Coronary artery (tissue), 2 donors: ENCODE measurements at regions not wholly inside any gene's neighbourhood (a gene's known extent, or its start where the extent isn't known, plus 50 kb on each side); places are given as distances from the start of the nearest gene placed in this dataset.

Experiments
- DNase-seq: peaks from one replicate; pipeline ENCODE4 v3.0.0-alpha.2; 2017; ENCODE audit warnings: low spot score
- H3K27ac ChIP-seq, 2 donors: fragments of 200-600 bp; sonication (generic); one replicate each; pipeline ENCODE4 v1.5.1; 2016 to 2019
- H3K4me3 ChIP-seq: fragments of 200-600 bp; sonication (generic); 2 replicates; pipeline ENCODE4 v1.5.1; 2016; ENCODE audit warnings: mild to moderate bottlenecking, moderate library complexity
- TF ChIP-seq, protein P1 (sequence below): fragments of 200-600 bp; sonication (generic); IDR thresholded peaks from one replicate; pipeline ENCODE4 v1.5.1; 2019; ENCODE audit warnings: antibody characterized with exemption

DNA sequence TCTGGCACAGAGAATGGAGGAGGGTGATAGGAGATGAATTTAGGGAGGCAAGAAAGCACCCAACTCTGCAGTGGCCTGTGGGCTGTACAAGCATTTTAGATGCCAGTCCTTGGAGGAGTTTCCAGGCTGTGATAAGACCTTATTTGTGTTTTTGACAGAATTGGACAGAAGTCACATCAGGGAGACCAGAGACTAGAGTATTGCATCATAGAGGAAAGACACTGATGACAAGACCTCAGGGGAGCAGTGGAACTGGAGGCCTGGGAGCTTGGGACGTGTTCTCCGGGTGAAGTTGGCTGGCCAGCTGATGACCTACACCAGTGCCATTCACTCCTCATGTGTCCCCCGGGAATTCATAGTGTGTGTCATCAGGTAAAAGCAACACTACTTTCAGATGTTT, 284.0 kb upstream of the ZFP42 start:
- no peak overlapping the region for H3K27ac ChIP-seq
- H3K4me3 ChIP-seq: no peak overlapping the region
- DNase-seq: no peak
- TF ChIP-seq, protein P1, sequence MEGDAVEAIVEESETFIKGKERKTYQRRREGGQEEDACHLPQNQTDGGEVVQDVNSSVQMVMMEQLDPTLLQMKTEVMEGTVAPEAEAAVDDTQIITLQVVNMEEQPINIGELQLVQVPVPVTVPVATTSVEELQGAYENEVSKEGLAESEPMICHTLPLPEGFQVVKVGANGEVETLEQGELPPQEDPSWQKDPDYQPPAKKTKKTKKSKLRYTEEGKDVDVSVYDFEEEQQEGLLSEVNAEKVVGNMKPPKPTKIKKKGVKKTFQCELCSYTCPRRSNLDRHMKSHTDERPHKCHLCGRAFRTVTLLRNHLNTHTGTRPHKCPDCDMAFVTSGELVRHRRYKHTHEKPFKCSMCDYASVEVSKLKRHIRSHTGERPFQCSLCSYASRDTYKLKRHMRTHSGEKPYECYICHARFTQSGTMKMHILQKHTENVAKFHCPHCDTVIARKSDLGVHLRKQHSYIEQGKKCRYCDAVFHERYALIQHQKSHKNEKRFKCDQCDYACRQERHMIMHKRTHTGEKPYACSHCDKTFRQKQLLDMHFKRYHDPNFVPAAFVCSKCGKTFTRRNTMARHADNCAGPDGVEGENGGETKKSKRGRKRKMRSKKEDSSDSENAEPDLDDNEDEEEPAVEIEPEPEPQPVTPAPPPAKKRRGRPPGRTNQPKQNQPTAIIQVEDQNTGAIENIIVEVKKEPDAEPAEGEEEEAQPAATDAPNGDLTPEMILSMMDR: no peak

DNA sequence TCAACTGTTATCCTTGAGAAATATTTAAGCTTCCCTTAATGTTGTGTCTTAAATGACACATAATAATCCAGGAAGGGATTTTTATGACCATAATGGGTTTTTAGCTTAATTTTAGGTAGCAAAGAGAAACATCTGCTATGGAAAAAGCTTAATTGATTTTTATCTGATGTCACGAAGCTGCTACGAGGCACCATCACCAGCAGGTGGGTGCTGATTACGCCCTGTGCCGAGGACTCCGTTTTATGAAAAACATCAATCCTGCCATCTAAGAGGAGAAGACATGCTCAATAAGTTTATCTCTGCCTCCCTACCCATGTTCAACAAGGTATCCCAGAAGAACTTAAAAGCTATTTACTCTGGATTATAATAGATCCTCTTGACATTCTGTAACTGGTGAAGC, 280.6 kb upstream of the ZFP42 start:
- Histone ChIP-seq H3K27ac (no peak overlapping the region), H3K4me3 (no peak overlapping the region)
- TF ChIP-seq, protein P1: no peak
- no peak for DNase-seq

DNA sequence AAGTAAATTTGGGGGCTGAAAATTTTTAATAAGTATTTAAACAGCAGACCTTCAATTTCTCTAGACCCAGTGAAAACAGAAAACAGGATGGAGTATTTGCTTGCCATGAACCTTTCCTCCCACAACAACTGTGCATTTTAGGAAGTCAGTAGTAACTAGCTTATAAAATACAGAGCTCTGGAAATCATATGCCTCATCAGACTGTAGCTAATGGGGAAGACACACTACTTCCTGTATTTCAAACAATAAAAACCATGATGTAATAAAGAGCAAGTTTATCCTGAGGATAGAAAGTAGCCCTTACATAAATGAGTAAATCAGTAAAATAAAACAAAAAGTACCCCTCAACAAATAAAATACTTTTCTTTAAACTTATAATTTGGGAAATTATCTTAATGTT, 280.1 kb upstream of the ZFP42 start:
- DNase-seq: no peak
- TF ChIP-seq, protein P1: no peak
- Histone ChIP-seq H3K4me3 (no peak overlapping the region), H3K27ac (no peak overlapping the region)

DNA sequence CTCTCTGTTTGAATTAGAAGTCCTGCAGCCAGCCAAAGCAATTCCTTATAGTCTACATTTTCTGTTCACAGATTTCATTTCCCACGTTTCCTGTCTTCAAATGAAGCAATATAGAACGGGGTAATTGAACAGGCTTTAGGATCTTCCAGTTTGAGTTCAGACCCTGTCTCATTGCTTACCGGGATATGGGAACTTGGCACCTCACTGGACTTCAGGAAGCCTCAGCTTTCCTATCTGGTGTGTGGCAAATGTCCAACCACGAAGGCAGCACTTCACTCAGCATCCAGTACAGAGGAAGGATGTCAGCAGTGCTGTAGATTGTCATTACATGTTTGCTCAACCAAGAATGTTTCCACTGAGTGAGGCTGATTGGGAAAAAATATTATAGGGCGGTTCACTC, 271.1 kb upstream of the ZFP42 start:
- Histone ChIP-seq H3K4me3 (no peak overlapping the region), H3K27ac (no peak overlapping the region)
- DNase-seq: no peak
- TF ChIP-seq, protein P1: no peak

DNA sequence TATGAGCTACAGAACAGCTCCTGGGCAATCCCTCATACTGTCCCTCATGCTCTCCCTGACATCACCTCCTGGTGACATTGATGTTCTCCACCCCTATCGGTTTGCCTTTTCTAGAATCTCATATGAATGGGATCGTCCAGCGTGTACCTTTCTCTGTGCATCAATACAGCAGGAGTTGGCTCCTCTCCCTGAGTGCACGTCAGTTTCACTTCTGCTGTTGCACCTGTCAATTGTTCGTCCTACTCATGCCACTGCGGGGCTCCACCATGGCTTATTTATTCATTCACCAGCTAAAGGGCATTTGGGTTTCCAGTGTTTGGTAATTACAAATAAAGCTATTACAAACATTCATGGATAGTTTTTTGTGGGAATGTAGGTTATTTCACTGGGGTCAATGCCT, 269.1 kb upstream of the ZFP42 start:
- no peak overlapping the region for H3K27ac ChIP-seq
- DNase-seq: no peak
- TF ChIP-seq, protein P1: no peak

DNA sequence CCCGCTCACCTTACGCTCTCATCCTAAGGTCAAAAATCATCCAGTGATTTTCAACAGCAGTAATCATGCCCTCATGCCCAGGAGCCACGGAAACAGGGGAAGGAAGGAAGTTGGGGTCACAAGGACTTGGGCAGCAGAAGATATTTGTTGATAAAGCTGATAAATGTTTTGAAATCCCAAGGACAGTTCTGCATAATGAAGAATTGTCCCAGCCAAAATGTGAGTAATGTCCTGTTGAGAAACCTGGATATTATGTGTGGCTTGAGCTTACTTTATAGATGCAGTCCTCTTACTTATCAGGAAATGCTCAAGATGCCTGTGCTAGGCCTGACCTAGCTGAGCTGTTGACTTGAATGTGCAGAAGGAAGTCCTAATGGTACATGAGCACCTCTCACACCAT, 263.0 kb upstream of the ZFP42 start:
- TF ChIP-seq, protein P1: no peak
- no peak overlapping the region for H3K4me3 ChIP-seq
- no peak for DNase-seq
- no peak overlapping the region for H3K27ac ChIP-seq

More for the DNA sequence above, 269.1 kb upstream of the ZFP42 start:
- H3K4me3 ChIP-seq: no peak overlapping the region

DNA sequence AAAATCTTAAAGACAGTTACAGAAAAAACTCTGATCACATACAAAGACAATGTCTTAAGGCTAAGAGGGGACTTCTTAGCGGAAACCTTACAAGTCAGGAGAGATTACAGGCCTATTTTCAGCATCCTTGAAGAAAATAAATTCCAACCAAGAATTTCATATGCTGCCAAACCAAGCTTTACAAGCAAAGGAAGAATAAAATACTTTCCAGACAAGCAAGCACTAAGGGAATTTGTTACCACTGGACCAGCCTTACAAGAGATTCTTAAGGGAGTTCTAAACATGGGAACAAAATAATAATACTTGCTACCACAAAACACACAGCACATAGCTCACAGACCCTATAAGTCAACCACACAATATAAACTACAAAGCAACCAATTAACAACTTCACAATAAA, 255.8 kb upstream of the ZFP42 start:
- Histone ChIP-seq H3K4me3 (no peak overlapping the region), H3K27ac (no peak overlapping the region)
- TF ChIP-seq, protein P1: no peak
- no peak for DNase-seq
